HG03432 (cell line): ENCODE measurements at regions not wholly inside any gene's neighbourhood (a gene's known extent, or its start where the extent isn't known, plus 50 kb on each side); places are given as distances from the start of the nearest gene placed in this dataset.

Experiments
- ATAC-seq: cut with Tn5 transposase; IDR thresholded peaks from one replicate; pipeline ENCODE4 v1.9.1; 2021; ENCODE audit warnings: mild to moderate bottlenecking, moderate library complexity; ENCODE audit not compliant: unreplicated experiment

GRCh38 chr4:117425636-117426035, 340.3 kb upstream of the TRAM1L1 start:
- no peak for ATAC-seq

- no peak for ATAC-seq
Measured at GRCh38 chr4:117428536-117428935, 343.2 kb upstream of the TRAM1L1 start.

- ATAC-seq = no peak
Measured at GRCh38 chr4:117429061-117429460, 343.7 kb upstream of the TRAM1L1 start.

DNA sequence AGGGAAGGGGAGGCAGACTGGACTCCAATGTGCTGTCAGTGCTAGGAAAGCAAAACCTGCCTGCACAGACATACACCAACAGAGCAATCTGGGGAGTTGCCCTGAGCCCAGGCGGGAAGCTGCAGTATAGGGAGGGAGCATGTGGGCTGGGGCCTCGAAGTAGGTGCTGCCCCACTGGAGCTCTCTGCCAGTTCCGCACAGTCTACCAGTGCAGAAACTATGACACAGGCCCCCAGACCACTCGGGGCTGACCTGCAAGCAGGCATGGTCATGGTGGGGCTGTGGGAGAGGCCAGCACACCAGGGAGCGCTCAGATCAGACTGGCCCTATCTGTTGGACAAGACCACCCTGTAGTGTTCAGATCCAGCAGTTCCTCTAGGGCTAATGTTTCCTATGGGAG, 344.1 kb upstream of the TRAM1L1 start:
- no peak for ATAC-seq

GRCh38 chr4:117434424-117434823, 349.0 kb upstream of the TRAM1L1 start:
- ATAC-seq = no peak

DNA sequence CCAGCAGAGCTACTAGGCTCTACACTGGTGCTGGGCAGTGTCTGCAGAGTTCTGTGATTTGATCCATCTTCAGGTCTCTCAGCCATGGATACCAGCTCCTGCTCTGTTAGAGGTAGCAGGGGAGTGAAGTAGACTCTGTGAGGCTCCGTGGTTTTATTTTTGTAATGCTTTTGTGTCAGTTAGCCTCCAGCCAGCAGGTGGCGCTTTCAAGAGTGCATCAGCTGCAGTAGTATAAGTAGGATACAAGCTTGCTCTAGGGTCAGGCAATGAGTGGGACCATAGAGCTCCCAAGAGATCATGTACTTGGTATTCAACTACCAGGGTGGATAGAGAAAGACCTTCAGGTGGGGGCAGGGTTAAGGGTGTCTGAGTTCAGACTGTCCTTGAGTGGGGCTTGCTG, 362.5 kb upstream of the TRAM1L1 start:
- peak; percentile 70 for ATAC-seq

- ATAC-seq = no peak
Measured at GRCh38 chr4:117455088-117455487, 369.7 kb upstream of the TRAM1L1 start.

- ATAC-seq = no peak
Measured at GRCh38 chr4:117466388-117466787, 381.0 kb upstream of the TRAM1L1 start.

- ATAC-seq = no peak
Measured at GRCh38 chr4:117467404-117467803, 382.0 kb upstream of the TRAM1L1 start.

- no peak for ATAC-seq
Measured at GRCh38 chr4:117474987-117475386, 389.6 kb upstream of the TRAM1L1 start.

GRCh38 chr4:117477925-117478324, 392.5 kb upstream of the TRAM1L1 start:
- ATAC-seq = no peak

GRCh38 chr4:117478702-117479101, 393.3 kb upstream of the TRAM1L1 start:
- no peak for ATAC-seq

DNA sequence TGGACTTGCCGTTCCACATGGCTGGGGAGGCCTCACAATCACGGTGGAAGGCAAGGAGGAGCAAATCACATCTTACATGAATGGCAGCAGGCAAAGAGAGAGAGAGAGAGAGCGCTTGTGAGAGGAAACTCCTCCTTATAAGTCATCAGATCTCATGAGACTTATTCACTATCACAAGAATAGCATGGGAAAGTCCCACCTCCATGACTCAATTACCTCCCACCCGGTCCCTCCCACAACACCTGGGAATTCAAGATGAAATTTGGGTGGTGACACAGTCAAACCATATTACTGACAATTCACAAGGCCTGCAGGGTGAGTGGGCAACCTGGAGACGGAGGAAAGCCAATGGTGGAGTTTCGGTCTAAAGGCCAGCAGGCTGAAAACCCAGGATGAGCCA, 394.3 kb upstream of the TRAM1L1 start:
- no peak for ATAC-seq

- ATAC-seq = no peak
Measured at GRCh38 chr4:117481742-117482141, 396.4 kb upstream of the TRAM1L1 start.

GRCh38 chr4:117488692-117489091, 403.3 kb upstream of the TRAM1L1 start:
- no peak for ATAC-seq

DNA sequence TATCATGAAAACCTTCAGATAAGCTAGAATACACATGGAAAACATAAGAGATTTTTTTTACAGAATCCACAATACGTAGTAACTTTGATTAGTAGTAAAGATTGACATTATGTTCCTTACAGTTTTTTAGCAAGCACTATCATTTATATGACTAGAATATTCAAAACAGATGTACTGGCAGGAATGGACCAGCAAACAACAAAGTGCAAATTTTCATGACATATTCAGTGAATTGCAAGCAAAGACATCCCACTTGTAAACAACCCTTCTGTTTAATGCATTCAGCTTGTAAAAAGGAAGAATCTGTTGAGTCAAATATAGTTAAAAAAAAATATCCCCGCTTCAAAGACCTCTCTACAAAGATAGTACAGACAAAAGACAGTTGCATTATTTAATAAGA, 403.7 kb upstream of the TRAM1L1 start:
- no peak for ATAC-seq

DNA sequence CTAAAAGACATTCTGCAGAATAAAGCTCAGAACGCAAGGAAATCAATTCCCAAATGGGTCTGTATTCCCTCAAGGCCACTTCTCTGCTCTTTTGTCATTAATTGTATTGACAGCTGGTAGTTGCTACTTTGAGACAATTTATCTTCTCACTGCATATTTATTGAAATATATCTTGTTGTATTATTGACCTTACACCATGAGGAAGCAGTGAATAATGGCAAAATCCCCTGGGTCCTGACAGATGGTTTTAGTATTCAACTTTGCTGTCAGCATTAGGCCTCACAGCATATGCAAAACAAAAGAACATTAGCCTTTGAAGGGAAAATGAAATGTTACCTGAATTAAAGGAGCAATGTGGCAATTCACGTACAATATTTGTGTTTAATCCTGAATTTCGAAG, 406.1 kb upstream of the TRAM1L1 start:
- no peak for ATAC-seq

- ATAC-seq = no peak
Measured at GRCh38 chr4:117495802-117496201, 410.4 kb upstream of the TRAM1L1 start.

DNA sequence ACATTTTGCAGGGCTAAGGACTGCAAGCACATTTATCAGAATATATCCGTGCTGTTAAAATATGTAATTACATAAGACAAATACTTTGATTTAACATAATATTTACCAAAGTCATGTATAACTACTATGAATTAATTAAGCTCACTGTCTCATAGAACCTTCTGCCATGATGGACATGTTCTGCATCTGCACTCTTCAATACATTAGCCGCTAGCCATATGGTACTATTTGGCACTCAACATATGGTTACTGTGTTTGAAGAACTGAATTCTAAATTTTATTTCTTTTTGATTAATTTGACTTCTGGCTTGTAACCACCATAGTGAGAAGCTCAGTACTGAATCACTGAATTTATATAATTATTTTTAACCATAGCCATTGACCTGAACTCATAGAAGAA, 427.0 kb upstream of the TRAM1L1 start:
- no peak for ATAC-seq

- no peak for ATAC-seq
Measured at GRCh38 chr4:117514391-117515175, 429.2 kb upstream of the TRAM1L1 start.

DNA sequence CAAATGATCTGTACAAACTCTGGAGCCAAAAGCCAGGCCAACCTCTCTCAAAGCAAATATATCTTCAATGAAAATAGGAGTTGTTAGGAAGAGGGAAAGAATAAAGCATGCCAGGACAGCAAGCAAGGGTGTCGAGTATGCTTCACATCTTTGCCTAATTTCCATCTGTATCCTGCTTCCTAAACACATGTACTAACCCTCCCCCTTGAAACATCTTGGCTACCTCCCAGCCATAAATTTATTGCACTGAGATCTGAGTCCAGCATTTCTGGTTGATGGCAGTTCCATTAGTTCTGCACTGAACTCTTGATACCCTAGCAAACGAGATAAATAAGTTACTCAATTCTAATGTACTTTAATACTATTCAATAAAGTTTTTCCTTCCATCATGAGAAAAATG, 430.5 kb upstream of the TRAM1L1 start:
- no peak for ATAC-seq

- no peak for ATAC-seq
Measured at GRCh38 chr4:117527601-117528000, 442.2 kb upstream of the TRAM1L1 start.

DNA sequence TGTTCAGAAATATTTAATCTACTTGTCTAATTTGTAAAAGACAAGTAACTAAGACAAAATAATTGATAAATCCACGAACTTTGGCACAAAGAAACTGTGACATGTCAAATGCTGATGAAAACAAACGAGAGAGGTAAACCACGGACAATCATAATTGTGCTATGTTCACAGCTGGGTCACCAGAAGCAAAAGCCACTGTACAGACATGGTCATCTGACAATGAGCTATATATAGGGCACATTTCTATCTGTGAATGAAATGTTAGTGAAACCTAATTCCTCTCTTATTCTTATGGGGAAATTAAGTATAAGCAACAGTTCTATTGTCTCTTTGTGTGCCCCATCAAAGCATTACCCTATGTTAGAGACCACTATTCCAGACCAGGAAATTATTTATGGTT, 444.0 kb upstream of the TRAM1L1 start:
- ATAC-seq = no peak
